ENCODE measurements at regions not wholly inside any gene's neighbourhood (a gene's known extent, or its start where the extent isn't known, plus 50 kb on each side); places are given as distances from the start of the nearest gene placed in this dataset.

- H3K4me3 ChIP-seq = no peak overlapping the region
- WGBS, 2 donors = 69 to 71% methylated on average over 5 of the region's 5 CpGs
- intact Hi-C loops (cut with DNase I) = no loop called here
- no peak overlapping the region for H3K27ac ChIP-seq
- H3K9me3 ChIP-seq = no peaks in the 10 kb centered on the region
- ATAC-seq (no peak), DNase-seq (no peak)
- TF ChIP-seq, protein P1, sequence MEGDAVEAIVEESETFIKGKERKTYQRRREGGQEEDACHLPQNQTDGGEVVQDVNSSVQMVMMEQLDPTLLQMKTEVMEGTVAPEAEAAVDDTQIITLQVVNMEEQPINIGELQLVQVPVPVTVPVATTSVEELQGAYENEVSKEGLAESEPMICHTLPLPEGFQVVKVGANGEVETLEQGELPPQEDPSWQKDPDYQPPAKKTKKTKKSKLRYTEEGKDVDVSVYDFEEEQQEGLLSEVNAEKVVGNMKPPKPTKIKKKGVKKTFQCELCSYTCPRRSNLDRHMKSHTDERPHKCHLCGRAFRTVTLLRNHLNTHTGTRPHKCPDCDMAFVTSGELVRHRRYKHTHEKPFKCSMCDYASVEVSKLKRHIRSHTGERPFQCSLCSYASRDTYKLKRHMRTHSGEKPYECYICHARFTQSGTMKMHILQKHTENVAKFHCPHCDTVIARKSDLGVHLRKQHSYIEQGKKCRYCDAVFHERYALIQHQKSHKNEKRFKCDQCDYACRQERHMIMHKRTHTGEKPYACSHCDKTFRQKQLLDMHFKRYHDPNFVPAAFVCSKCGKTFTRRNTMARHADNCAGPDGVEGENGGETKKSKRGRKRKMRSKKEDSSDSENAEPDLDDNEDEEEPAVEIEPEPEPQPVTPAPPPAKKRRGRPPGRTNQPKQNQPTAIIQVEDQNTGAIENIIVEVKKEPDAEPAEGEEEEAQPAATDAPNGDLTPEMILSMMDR (IDR thresholded peaks at IDR 0.05) = no peak
- H3K27me3 ChIP-seq = peaks cover 0 to 36% (median 16%) of the 10 kb centered on the region in 7 donors
- no peaks in the 10 kb centered on the region for H3K4me1 ChIP-seq
- no peaks in the 10 kb centered on the region for H3K36me3 ChIP-seq
These were observed 66.8 kb upstream of the NTM start for GRCh38 chr11:131303611-131304119.

DNA sequence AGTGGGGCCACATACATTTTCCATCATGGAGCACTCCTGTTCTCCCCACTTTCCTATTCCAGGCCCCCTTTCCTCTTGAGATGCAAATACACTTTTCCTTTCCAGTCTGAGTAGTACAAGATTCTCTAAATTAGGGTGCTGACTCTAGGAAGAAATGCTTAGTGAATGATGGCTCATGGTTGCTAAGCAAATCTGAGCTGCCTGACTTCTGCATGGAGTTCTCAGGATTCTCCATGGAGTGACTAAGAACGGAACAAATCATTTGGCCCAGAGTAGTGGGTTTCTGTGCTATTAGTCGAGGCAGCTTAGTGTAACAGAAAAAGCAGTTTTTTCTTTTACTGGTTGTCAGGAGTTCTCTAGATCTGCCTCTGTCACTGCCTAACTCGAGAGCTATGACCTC lies 65.4 kb upstream of the NTM start:
- intact Hi-C loops (cut with DNase I) = no loop called here
- Histone ChIP-seq H3K9me3 (no peaks in the 10 kb centered on the region), H3K36me3 (no peaks in the 10 kb centered on the region), H3K27ac (no peak overlapping the region), H3K27me3 (peaks cover 0 to 44% (median 23%) of the 10 kb centered on the region in 7 donors), H3K4me3 (no peak overlapping the region), H3K4me1 (no peaks in the 10 kb centered on the region)
- TF ChIP-seq, protein P1 (IDR thresholded peaks at IDR 0.05) = no peak
- 71 to 81% methylated on average over 3 of the region's 3 CpGs for WGBS, 2 donors
- DNase-seq (no peak), ATAC-seq (no peak)

GRCh38 chr11:131307506-131307905 lies 62.9 kb upstream of the NTM start:
- 73 to 75% methylated on average over 6 of the region's 6 CpGs for WGBS, 2 donors
- TF ChIP-seq, protein P1 (IDR thresholded peaks at IDR 0.05) = no peak
- no peak for ATAC-seq
- Histone ChIP-seq H3K9me3 (no peaks in the 10 kb centered on the region), H3K4me1 (no peaks in the 10 kb centered on the region), H3K27ac (no peak overlapping the region), H3K4me3 (no peak overlapping the region), H3K27me3 (peaks cover 0 to 46% (median 22%) of the 10 kb centered on the region in 7 donors), H3K36me3 (no peaks in the 10 kb centered on the region)
- no peak for DNase-seq
- intact Hi-C loops (cut with DNase I) = no loop called here

GRCh38 chr11:131309776-131310175 lies 60.6 kb upstream of the NTM start:
- intact Hi-C loops (cut with DNase I) = no loop called here
- DNase-seq = no peak
- Histone ChIP-seq H3K27me3 (peaks cover 0 to 49% (median 19%) of the 10 kb centered on the region in 7 donors), H3K36me3 (no peaks in the 10 kb centered on the region), H3K4me3 (no peak overlapping the region), H3K9me3 (no peaks in the 10 kb centered on the region), H3K4me1 (no peaks in the 10 kb centered on the region), H3K27ac (no peak overlapping the region)
- WGBS, 2 donors = 60 to 63% methylated on average over 5 of the region's 5 CpGs
- ATAC-seq = no peak
- TF ChIP-seq, protein P1 (IDR thresholded peaks at IDR 0.05) = no peak

Data from heart right ventricle (tissue), 16 donors.